ENCODE measurements at regions not wholly inside any gene's neighbourhood (a gene's known extent, or its start where the extent isn't known, plus 50 kb on each side); places are given as distances from the start of the nearest gene placed in this dataset.

- no peak overlapping the region for H3K4me3 Mint-ChIP-seq
- H3K9me3 Mint-ChIP-seq = peaks cover 7% of the 10 kb centered on the region
- H3K27me3 Mint-ChIP-seq = no peaks in the 10 kb centered on the region
- no peak for DNase-seq
- CTCF ChIA-PET = interaction anchor here (0.6 kb wide), 1 partner anchor 502 kb away, joined by 3 read pairs; no protein-coding TSS in a partner anchor
- H3K27ac Mint-ChIP-seq = no peak overlapping the region
- H3K36me3 Mint-ChIP-seq = no peaks in the 10 kb centered on the region
- H3K4me1 Mint-ChIP-seq = no peaks in the 10 kb centered on the region
Observed at GRCh38 chr6:9186148-9186547, 750.8 kb upstream of the SLC35B3 start.

GRCh38 chr6:9178071-9178470, 742.7 kb upstream of the SLC35B3 start:
- no peaks in the 10 kb centered on the region for H3K36me3 Mint-ChIP-seq
- no peaks in the 10 kb centered on the region for H3K27me3 Mint-ChIP-seq
- DNase-seq = no peak
- H3K27ac Mint-ChIP-seq = no peak overlapping the region
- no peaks in the 10 kb centered on the region for H3K4me1 Mint-ChIP-seq
- CTCF ChIA-PET = no interaction called here
- no peak overlapping the region for H3K4me3 Mint-ChIP-seq
- H3K9me3 Mint-ChIP-seq = peaks cover 18% of the 10 kb centered on the region

- Mint-ChIP-seq H3K9me3 (peaks cover 13% of the 10 kb centered on the region), H3K4me1 (no peaks in the 10 kb centered on the region), H3K4me3 (no peak overlapping the region), H3K27ac (no peak overlapping the region), H3K27me3 (no peaks in the 10 kb centered on the region), H3K36me3 (no peaks in the 10 kb centered on the region)
- no peak for DNase-seq
- CTCF ChIA-PET = no interaction called here
Observed at GRCh38 chr6:9173229-9173628, 737.9 kb upstream of the SLC35B3 start.

- peaks cover 13% of the 10 kb centered on the region for H3K9me3 Mint-ChIP-seq
Observed at GRCh38 chr6:9172096-9172495, 736.8 kb upstream of the SLC35B3 start.

GRCh38 chr6:9168669-9169068, 733.3 kb upstream of the SLC35B3 start:
- DNase-seq = no peak
- Mint-ChIP-seq H3K36me3 (no peaks in the 10 kb centered on the region), H3K4me3 (no peak overlapping the region), H3K4me1 (no peaks in the 10 kb centered on the region), H3K27ac (no peak overlapping the region), H3K9me3 (peaks cover 9% of the 10 kb centered on the region), H3K27me3 (no peaks in the 10 kb centered on the region)
- CTCF ChIA-PET = no interaction called here

More at GRCh38 chr6:9172096-9172495, 736.8 kb upstream of the SLC35B3 start:
- no peak for DNase-seq
- no peak overlapping the region for H3K27ac Mint-ChIP-seq
- H3K4me1 Mint-ChIP-seq = no peaks in the 10 kb centered on the region
- no peaks in the 10 kb centered on the region for H3K27me3 Mint-ChIP-seq
- CTCF ChIA-PET = no interaction called here
- H3K4me3 Mint-ChIP-seq = no peak overlapping the region
- no peaks in the 10 kb centered on the region for H3K36me3 Mint-ChIP-seq

- CTCF ChIA-PET = no interaction called here
- DNase-seq = no peak
Observed at GRCh38 chr6:9161731-9162130, 726.4 kb upstream of the SLC35B3 start.

GRCh38 chr6:9159051-9159450, 723.7 kb upstream of the SLC35B3 start:
- no peaks in the 10 kb centered on the region for H3K4me1 Mint-ChIP-seq
- no peak for DNase-seq
- peaks cover 11% of the 10 kb centered on the region for H3K9me3 Mint-ChIP-seq
- H3K27me3 Mint-ChIP-seq = no peaks in the 10 kb centered on the region
- CTCF ChIA-PET = no interaction called here
- no peak overlapping the region for H3K4me3 Mint-ChIP-seq
- no peaks in the 10 kb centered on the region for H3K36me3 Mint-ChIP-seq
- no peak overlapping the region for H3K27ac Mint-ChIP-seq

More at GRCh38 chr6:9161731-9162130, 726.4 kb upstream of the SLC35B3 start:
- H3K4me3 Mint-ChIP-seq = no peak overlapping the region
- no peaks in the 10 kb centered on the region for H3K27me3 Mint-ChIP-seq
- H3K36me3 Mint-ChIP-seq = no peaks in the 10 kb centered on the region
- H3K4me1 Mint-ChIP-seq = no peaks in the 10 kb centered on the region
- peaks cover 13% of the 10 kb centered on the region for H3K9me3 Mint-ChIP-seq
- no peak overlapping the region for H3K27ac Mint-ChIP-seq

GRCh38 chr6:9155836-9156235, 720.5 kb upstream of the SLC35B3 start:
- CTCF ChIA-PET = no interaction called here
- Mint-ChIP-seq H3K36me3 (no peaks in the 10 kb centered on the region), H3K27ac (no peak overlapping the region), H3K4me3 (no peak overlapping the region), H3K9me3 (peaks cover 13% of the 10 kb centered on the region), H3K27me3 (no peaks in the 10 kb centered on the region), H3K4me1 (no peaks in the 10 kb centered on the region)
- no peak for DNase-seq

GRCh38 chr6:9143140-9143539, 707.8 kb upstream of the SLC35B3 start:
- CTCF ChIA-PET = no interaction called here
- peaks cover 4% of the 10 kb centered on the region for H3K9me3 Mint-ChIP-seq
- no peak overlapping the region for H3K27ac Mint-ChIP-seq
- H3K27me3 Mint-ChIP-seq = no peaks in the 10 kb centered on the region
- no peak overlapping the region for H3K4me3 Mint-ChIP-seq
- H3K36me3 Mint-ChIP-seq = no peaks in the 10 kb centered on the region
- no peak for DNase-seq
- H3K4me1 Mint-ChIP-seq = no peaks in the 10 kb centered on the region

GRCh38 chr6:9140951-9141460, 705.7 kb upstream of the SLC35B3 start:
- peaks cover 4% of the 10 kb centered on the region for H3K9me3 Mint-ChIP-seq
- no peaks in the 10 kb centered on the region for H3K36me3 Mint-ChIP-seq
- CTCF ChIA-PET = no interaction called here
- no peak overlapping the region for H3K4me3 Mint-ChIP-seq
- no peaks in the 10 kb centered on the region for H3K4me1 Mint-ChIP-seq
- H3K27me3 Mint-ChIP-seq = no peaks in the 10 kb centered on the region
- H3K27ac Mint-ChIP-seq = no peak overlapping the region
- no peak for DNase-seq

GRCh38 chr6:9140172-9140571, 704.8 kb upstream of the SLC35B3 start:
- DNase-seq = no peak
- H3K27ac Mint-ChIP-seq = no peak overlapping the region
- H3K36me3 Mint-ChIP-seq = no peaks in the 10 kb centered on the region
- CTCF ChIA-PET = no interaction called here
- H3K4me1 Mint-ChIP-seq = no peaks in the 10 kb centered on the region
- no peaks in the 10 kb centered on the region for H3K27me3 Mint-ChIP-seq
- peaks cover 4% of the 10 kb centered on the region for H3K9me3 Mint-ChIP-seq
- no peak overlapping the region for H3K4me3 Mint-ChIP-seq

GRCh38 chr6:9139746-9140145, 704.4 kb upstream of the SLC35B3 start:
- DNase-seq = no peak
- no peaks in the 10 kb centered on the region for H3K27me3 Mint-ChIP-seq
- no peaks in the 10 kb centered on the region for H3K4me1 Mint-ChIP-seq
- peaks cover 4% of the 10 kb centered on the region for H3K9me3 Mint-ChIP-seq
- H3K36me3 Mint-ChIP-seq = no peaks in the 10 kb centered on the region
- no peak overlapping the region for H3K27ac Mint-ChIP-seq
- CTCF ChIA-PET = no interaction called here
- no peak overlapping the region for H3K4me3 Mint-ChIP-seq

- H3K9me3 Mint-ChIP-seq = peaks cover 4% of the 10 kb centered on the region
- H3K36me3 Mint-ChIP-seq = no peaks in the 10 kb centered on the region
- no peak for DNase-seq
- no peak overlapping the region for H3K27ac Mint-ChIP-seq
- CTCF ChIA-PET = no interaction called here
- H3K4me3 Mint-ChIP-seq = no peak overlapping the region
- no peaks in the 10 kb centered on the region for H3K27me3 Mint-ChIP-seq
- H3K4me1 Mint-ChIP-seq = no peaks in the 10 kb centered on the region
Observed at GRCh38 chr6:9138936-9139335, 703.6 kb upstream of the SLC35B3 start.

GRCh38 chr6:9136141-9136822, 700.9 kb upstream of the SLC35B3 start:
- no peaks in the 10 kb centered on the region for H3K9me3 Mint-ChIP-seq
- no peaks in the 10 kb centered on the region for H3K27me3 Mint-ChIP-seq
- no peaks in the 10 kb centered on the region for H3K36me3 Mint-ChIP-seq
- CTCF ChIA-PET = no interaction called here
- no peak for DNase-seq
- no peaks in the 10 kb centered on the region for H3K4me1 Mint-ChIP-seq
- H3K4me3 Mint-ChIP-seq = no peak overlapping the region
- H3K27ac Mint-ChIP-seq = no peak overlapping the region

GRCh38 chr6:9131616-9132015, 696.3 kb upstream of the SLC35B3 start:
- CTCF ChIA-PET = no interaction called here
- no peaks in the 10 kb centered on the region for H3K9me3 Mint-ChIP-seq
- no peaks in the 10 kb centered on the region for H3K4me1 Mint-ChIP-seq
- no peaks in the 10 kb centered on the region for H3K27me3 Mint-ChIP-seq
- DNase-seq = no peak
- H3K4me3 Mint-ChIP-seq = no peak overlapping the region
- H3K36me3 Mint-ChIP-seq = no peaks in the 10 kb centered on the region
- no peak overlapping the region for H3K27ac Mint-ChIP-seq
